CD4-positive, CD25-positive, alpha-beta regulatory T cell (primary cell): ENCODE measurements at regions not wholly inside any gene's neighbourhood (a gene's known extent, or its start where the extent isn't known, plus 50 kb on each side); places are given as distances from the start of the nearest gene placed in this dataset.
"Not testable (repeated sequence)": the region's sequence is repeated elsewhere in the genome, so short reads cannot be mapped to it uniquely, and the experiment has no call there.

Experiments used
- ATAC-seq, 2 donors: fragments of 150-1000 bp; cut with Tn5 transposase; one replicate each; pipeline ENCODE4 v1.10.0; 2021; ENCODE audit warnings: low read depth in 2 of 2, moderate number of reproducible peaks in 2 of 2, moderate library complexity in 1 of 2
- DNase-seq, 3 donors: peaks; one replicate each; pipeline versions ENCODE4 v3.0.0 to v3.0.0-alpha.2; 2012 to 2022; ENCODE audit warnings: mixed read lengths in 1 of 3
- H3K27ac ChIP-seq: one replicate; pipeline ENCODE4 v1.7.0; 2013; ENCODE audit warnings: mild to moderate bottlenecking, low read length; ENCODE audit not compliant: insufficient read depth, poor library complexity, severe bottlenecking
- H3K27me3 ChIP-seq: one replicate; pipeline ENCODE4 v1.7.0; 2013; ENCODE audit warnings: low read length; ENCODE audit not compliant: control insufficient read depth, insufficient read depth
- H3K36me3 ChIP-seq: one replicate; pipeline ENCODE4 v1.7.0; 2013; ENCODE audit warnings: mild to moderate bottlenecking, low read length, moderate library complexity; ENCODE audit not compliant: control insufficient read depth, insufficient read depth
- H3K4me1 ChIP-seq: 2 replicates; pipeline ENCODE4 v1.7.0; 2013; ENCODE audit warnings: mild to moderate bottlenecking, low read length; ENCODE audit not compliant: insufficient read depth, control insufficient read depth, poor library complexity, severe bottlenecking
- H3K4me3 ChIP-seq: one replicate; pipeline ENCODE4 v1.7.0; 2013; ENCODE audit warnings: low read depth, mild to moderate bottlenecking, low read length, moderate library complexity
- H3K9me3 ChIP-seq, 2 experiments: 1 replicate in 1 of 2; 2 replicates in 1 of 2; pipeline ENCODE4 v1.7.0; 2013; ENCODE audit warnings: low read length in 2 of 2, mild to moderate bottlenecking in 1 of 2, moderate library complexity in 1 of 2; ENCODE audit not compliant: control insufficient read depth in 2 of 2
- H3K27ac Mint-ChIP-seq, 3 donors: one replicate each; pipeline ENCODE4 v1.8.0; 2020 to 2022; ENCODE audit warnings: mild to moderate bottlenecking in 3 of 3, mixed read lengths in 3 of 3, moderate library complexity in 2 of 3
- H3K27me3 Mint-ChIP-seq: one replicate; pipeline ENCODE4 v1.8.0; 2022; ENCODE audit warnings: mild to moderate bottlenecking, mixed read lengths
- H3K36me3 Mint-ChIP-seq: one replicate; pipeline ENCODE4 v1.8.0; 2020; ENCODE audit warnings: mixed read lengths
- H3K4me1 Mint-ChIP-seq, 4 donors: one replicate each; pipeline ENCODE4 v1.8.0; 2020 to 2022; ENCODE audit warnings: mixed read lengths in 4 of 4, mild to moderate bottlenecking in 1 of 4
- H3K4me3 Mint-ChIP-seq, 4 donors: one replicate each; pipeline ENCODE4 v1.8.0; 2020 to 2022; ENCODE audit warnings: mild to moderate bottlenecking in 4 of 4, mixed read lengths in 4 of 4, moderate library complexity in 3 of 4
- H3K9me3 Mint-ChIP-seq, 7 donors: one replicate each; pipeline ENCODE4 v1.8.0; 2020 to 2022; ENCODE audit warnings: mixed read lengths in 7 of 7, mild to moderate bottlenecking in 3 of 7, moderate library complexity in 2 of 7

- ATAC-seq (no peak), DNase-seq (no peak)
- H3K4me1 ChIP-seq = no peaks in the 10 kb centered on the region
- H3K36me3 ChIP-seq = no peaks in the 10 kb centered on the region
- H3K36me3 Mint-ChIP-seq = no peaks in the 10 kb centered on the region
- no peaks in the 10 kb centered on the region for H3K27me3 ChIP-seq
- H3K27ac Mint-ChIP-seq = no peak overlapping the region
- peaks cover 0 to 5% (median 0%) of the 10 kb centered on the region in 7 donors for H3K9me3 Mint-ChIP-seq
- no peak overlapping the region for H3K4me3 Mint-ChIP-seq
- H3K27me3 Mint-ChIP-seq = no peaks in the 10 kb centered on the region
- H3K27ac ChIP-seq = no peak overlapping the region
- H3K4me3 ChIP-seq = no peak overlapping the region
- H3K9me3 ChIP-seq = no peaks in the 10 kb centered on the region
- no peaks in the 10 kb centered on the region for H3K4me1 Mint-ChIP-seq
Measured at GRCh38 chr9:1539216-1539615, 475.9 kb upstream of the SMARCA2 start.

- H3K4me3 Mint-ChIP-seq = no peak overlapping the region
- no peaks in the 10 kb centered on the region for H3K36me3 ChIP-seq
- no peak overlapping the region for H3K4me3 ChIP-seq
- no peaks in the 10 kb centered on the region for H3K9me3 ChIP-seq
- no peaks in the 10 kb centered on the region for H3K36me3 Mint-ChIP-seq
- DNase-seq = no peak
- ATAC-seq = no peak
- H3K27ac Mint-ChIP-seq = no peak overlapping the region
- H3K9me3 Mint-ChIP-seq = peaks cover 0 to 5% (median 0%) of the 10 kb centered on the region in 7 donors
- H3K4me1 Mint-ChIP-seq = no peaks in the 10 kb centered on the region
- H3K4me1 ChIP-seq = no peaks in the 10 kb centered on the region
- H3K27me3 Mint-ChIP-seq = peaks cover 5% of the 10 kb centered on the region
- H3K27ac ChIP-seq = no peak overlapping the region
- H3K27me3 ChIP-seq = no peaks in the 10 kb centered on the region
Measured at GRCh38 chr9:1550636-1551035, 464.5 kb upstream of the SMARCA2 start.

- no peak overlapping the region for H3K27ac Mint-ChIP-seq
- ATAC-seq = no peak
- H3K9me3 ChIP-seq = no peaks in the 10 kb centered on the region
- H3K4me3 Mint-ChIP-seq = no peak overlapping the region
- H3K27me3 ChIP-seq = no peaks in the 10 kb centered on the region
- DNase-seq = no peak
- H3K36me3 Mint-ChIP-seq = no peaks in the 10 kb centered on the region
- no peaks in the 10 kb centered on the region for H3K36me3 ChIP-seq
- H3K9me3 Mint-ChIP-seq = peaks cover 0 to 2% (median 0%) of the 10 kb centered on the region in 7 donors
- no peaks in the 10 kb centered on the region for H3K4me1 ChIP-seq
- no peaks in the 10 kb centered on the region for H3K4me1 Mint-ChIP-seq
- no peak overlapping the region for H3K27ac ChIP-seq
- peaks cover 5% of the 10 kb centered on the region for H3K27me3 Mint-ChIP-seq
- H3K4me3 ChIP-seq = no peak overlapping the region
Measured at GRCh38 chr9:1554081-1555035, 460.8 kb upstream of the SMARCA2 start.

GRCh38 chr9:1558666-1559065, 456.5 kb upstream of the SMARCA2 start:
- H3K4me3 ChIP-seq, H3K27me3 Mint-ChIP-seq, H3K27ac ChIP-seq, H3K27ac Mint-ChIP-seq, H3K36me3 ChIP-seq, ATAC-seq, H3K27me3 ChIP-seq, H3K4me1 ChIP-seq, H3K4me3 Mint-ChIP-seq, H3K4me1 Mint-ChIP-seq, H3K9me3 Mint-ChIP-seq, H3K9me3 ChIP-seq, DNase-seq, H3K36me3 Mint-ChIP-seq: not testable (repeated sequence)

GRCh38 chr9:1575939-1576338, 439.2 kb upstream of the SMARCA2 start:
- Mint-ChIP-seq H3K4me3 (no peak overlapping the region), H3K4me1 (no peaks in the 10 kb centered on the region), H3K27ac (no peak overlapping the region)

GRCh38 chr9:1580215-1580614, 434.9 kb upstream of the SMARCA2 start:
- no peak for DNase-seq
- Mint-ChIP-seq H3K36me3 (no peaks in the 10 kb centered on the region), H3K27ac (no peak overlapping the region), H3K27me3 (peaks cover 5% of the 10 kb centered on the region), H3K9me3 (peaks cover 0 to 4% (median 2%) of the 10 kb centered on the region in 7 donors), H3K4me3 (no peak overlapping the region), H3K4me1 (no peaks in the 10 kb centered on the region)
- Histone ChIP-seq H3K27me3 (no peaks in the 10 kb centered on the region), H3K27ac (no peak overlapping the region), H3K4me1 (no peaks in the 10 kb centered on the region), H3K36me3 (no peaks in the 10 kb centered on the region), H3K9me3 (no peaks in the 10 kb centered on the region), H3K4me3 (no peak overlapping the region)
- ATAC-seq = no peak

More at GRCh38 chr9:1575939-1576338, 439.2 kb upstream of the SMARCA2 start:
- Mint-ChIP-seq H3K36me3 (no peaks in the 10 kb centered on the region), H3K27me3 (no peaks in the 10 kb centered on the region), H3K9me3 (peaks cover 0 to 6% (median 0%) of the 10 kb centered on the region in 7 donors)
- ATAC-seq (no peak), DNase-seq (no peak)
- H3K4me3 ChIP-seq = no peak overlapping the region
- no peaks in the 10 kb centered on the region for H3K9me3 ChIP-seq
- no peaks in the 10 kb centered on the region for H3K4me1 ChIP-seq
- H3K27ac ChIP-seq = no peak overlapping the region
- H3K36me3 ChIP-seq = no peaks in the 10 kb centered on the region
- no peaks in the 10 kb centered on the region for H3K27me3 ChIP-seq

GRCh38 chr9:1581926-1582325, 433.2 kb upstream of the SMARCA2 start:
- H3K4me1 Mint-ChIP-seq = no peaks in the 10 kb centered on the region
- no peaks in the 10 kb centered on the region for H3K27me3 ChIP-seq

GRCh38 chr9:1591310-1591709, 423.8 kb upstream of the SMARCA2 start:
- Mint-ChIP-seq H3K27me3 (no peaks in the 10 kb centered on the region), H3K36me3 (no peaks in the 10 kb centered on the region), H3K4me3 (no peak overlapping the region), H3K4me1 (no peaks in the 10 kb centered on the region), H3K27ac (no peak overlapping the region), H3K9me3 (peaks cover 0 to 7% (median 4%) of the 10 kb centered on the region in 7 donors)
- H3K27ac ChIP-seq = no peak overlapping the region
- no peak overlapping the region for H3K4me3 ChIP-seq
- no peaks in the 10 kb centered on the region for H3K9me3 ChIP-seq
- H3K36me3 ChIP-seq = no peaks in the 10 kb centered on the region
- ATAC-seq (no peak), DNase-seq (no peak)
- H3K27me3 ChIP-seq = no peaks in the 10 kb centered on the region
- H3K4me1 ChIP-seq = no peaks in the 10 kb centered on the region

More at GRCh38 chr9:1581926-1582325, 433.2 kb upstream of the SMARCA2 start:
- Mint-ChIP-seq H3K4me3 (no peak overlapping the region), H3K36me3 (no peaks in the 10 kb centered on the region), H3K27me3 (peaks cover 5% of the 10 kb centered on the region), H3K27ac (no peak overlapping the region), H3K9me3 (peaks cover 0 to 5% (median 1%) of the 10 kb centered on the region in 7 donors)
- Histone ChIP-seq H3K36me3 (no peaks in the 10 kb centered on the region), H3K4me1 (no peaks in the 10 kb centered on the region), H3K27ac (no peak overlapping the region), H3K9me3 (no peaks in the 10 kb centered on the region), H3K4me3 (no peak overlapping the region)
- ATAC-seq (no peak), DNase-seq (no peak)
